Tibial nerve (tissue), 4 donors: ENCODE measurements at regions not wholly inside any gene's neighbourhood (a gene's known extent, or its start where the extent isn't known, plus 50 kb on each side); places are given as distances from the start of the nearest gene placed in this dataset.

Source experiments
- DNase-seq, 2 donors: peaks; one replicate each; pipeline ENCODE4 v3.0.0-alpha.2; 2019; ENCODE audit warnings: low spot score in 2 of 2
- H3K27ac ChIP-seq, 4 donors: fragments of 200-600 bp; sonication (generic) in 3 of 4; one replicate each; pipeline ENCODE4 v1.5.1; 2017 to 2019; ENCODE audit warnings: mild to moderate bottlenecking in 1 of 4
- H3K27me3 ChIP-seq, 2 donors: fragments of 200-600 bp; sonication (generic) in 1 of 2; one replicate each; pipeline versions ENCODE4 v1.5.1 to v1.6.0; 2017 to 2019
- H3K36me3 ChIP-seq, 3 donors: fragments of 200-600 bp; sonication (generic); one replicate each; pipeline ENCODE4 v1.5.1; 2018 to 2019
- H3K4me1 ChIP-seq, 4 donors: fragments of 200-600 bp; sonication (generic) in 3 of 4; one replicate each; pipeline ENCODE4 v1.5.1; 2017 to 2019
- H3K4me3 ChIP-seq, 4 donors: fragments of 200-600 bp; sonication (generic) in 3 of 4; one replicate each; pipeline ENCODE4 v1.5.1; 2017 to 2019; ENCODE audit warnings: mild to moderate bottlenecking in 1 of 4, moderate library complexity in 1 of 4
- H3K9me3 ChIP-seq, 4 donors: fragments of 200-600 bp; sonication (generic) in 3 of 4; one replicate each; pipeline ENCODE4 v1.5.1; 2017 to 2019
- CTCF ChIP-seq, 5 experiments: fragments of 200-600 bp in 3 of 5; fragments of 450-650 bp in 2 of 5; sonication (generic) in 3 of 5; IDR thresholded peaks; one replicate each; pipeline ENCODE4 v1.5.1; 2016 to 2019; ENCODE audit warnings: antibody characterized with exemption in 5 of 5, mild to moderate bottlenecking in 3 of 5, moderate library complexity in 2 of 5
- EP300 ChIP-seq, 2 donors: sonication (generic); formaldehyde crosslinking; IDR thresholded peaks; one replicate each; pipeline ENCODE4 v1.6.1; 2017; ENCODE audit warnings: antibody characterized with exemption in 2 of 2, mild to moderate bottlenecking in 1 of 2
- POLR2A ChIP-seq, 2 donors: fragments of 450-650 bp; IDR thresholded peaks; one replicate each; pipeline ENCODE4 v1.6.1; 2017; ENCODE audit warnings: antibody characterized with exemption in 2 of 2, mild to moderate bottlenecking in 2 of 2, moderate library complexity in 2 of 2
- WGBS, 2 donors: methylation state at CpG; one replicate each; pipeline ENCODE4 v1.1.5; 2018; 5-methylcytosine and 5-hydroxymethylcytosine counted together

GRCh38 chr2:173605994-173606393, 251.3 kb downstream of the CDCA7 start:
- Histone ChIP-seq H3K9me3 (no peaks in the 10 kb centered on the region), H3K27ac (no peak overlapping the region), H3K4me3 (no peak overlapping the region), H3K27me3 (no peaks in the 10 kb centered on the region), H3K4me1 (no peaks in the 10 kb centered on the region), H3K36me3 (no peaks in the 10 kb centered on the region)
- TF ChIP-seq EP300 (IDR thresholded peaks at IDR 0.05) (no peak), POLR2A (IDR thresholded peaks at IDR 0.05) (no peak), CTCF (IDR thresholded peaks at IDR 0.05) (no peak)
- WGBS, 2 donors: 0 to 14% methylated on average over 1 of the region's 1 CpG
- no peak for DNase-seq

GRCh38 chr2:173606619-173607248, 252.1 kb downstream of the CDCA7 start:
- H3K4me3 ChIP-seq: no peak overlapping the region
- 52 to 53% methylated on average over 5 of the region's 5 CpGs for WGBS, 2 donors
- no peak for TF ChIP-seq CTCF (IDR thresholded peaks at IDR 0.05)
- TF ChIP-seq POLR2A (IDR thresholded peaks at IDR 0.05): no peak
- TF ChIP-seq EP300 (IDR thresholded peaks at IDR 0.05): no peak

GRCh38 chr2:173607606-173608311, 253.1 kb downstream of the CDCA7 start:
- H3K36me3 ChIP-seq: no peaks in the 10 kb centered on the region
- TF ChIP-seq CTCF (IDR thresholded peaks at IDR 0.05) (no peak), EP300 (IDR thresholded peaks at IDR 0.05) (no peak), POLR2A (IDR thresholded peaks at IDR 0.05) (no peak)
- no peaks in the 10 kb centered on the region for H3K4me1 ChIP-seq
- no peaks in the 10 kb centered on the region for H3K9me3 ChIP-seq
- no peak overlapping the region for H3K27ac ChIP-seq
- no peak overlapping the region for H3K4me3 ChIP-seq
- WGBS, 2 donors: 65 to 77% methylated on average over 7 of the region's 7 CpGs
- no peaks in the 10 kb centered on the region for H3K27me3 ChIP-seq
- DNase-seq: no peak

More at GRCh38 chr2:173606619-173607248, 252.1 kb downstream of the CDCA7 start:
- Histone ChIP-seq H3K4me1 (no peaks in the 10 kb centered on the region), H3K27ac (no peak overlapping the region), H3K36me3 (no peaks in the 10 kb centered on the region), H3K27me3 (no peaks in the 10 kb centered on the region), H3K9me3 (no peaks in the 10 kb centered on the region)
- no peak for DNase-seq

DNA sequence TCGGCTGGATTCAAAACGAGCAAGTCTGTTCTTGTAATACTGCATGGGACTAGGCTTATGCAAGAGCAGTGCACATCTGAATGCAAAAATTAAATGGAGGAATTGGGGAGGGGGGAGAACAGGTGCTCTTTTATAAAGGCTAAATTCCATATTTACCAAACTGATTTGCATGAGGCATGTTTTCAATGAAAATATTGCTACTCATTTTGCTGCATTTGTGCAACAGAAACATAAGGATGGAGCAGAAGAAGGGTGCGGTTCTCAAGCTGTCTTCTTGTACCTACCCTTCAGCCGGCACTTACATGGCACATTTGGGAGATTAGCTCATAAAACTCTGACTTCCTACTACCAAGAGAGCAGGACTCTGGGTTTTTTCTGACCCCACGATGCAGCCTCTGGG, 256.4 kb downstream of the CDCA7 start:
- WGBS, 2 donors: 81 to 83% methylated on average over 5 of the region's 5 CpGs
- no peaks in the 10 kb centered on the region for H3K4me1 ChIP-seq
- TF ChIP-seq EP300 (IDR thresholded peaks at IDR 0.05) (no peak), CTCF (IDR thresholded peaks at IDR 0.05) (no peak), POLR2A (IDR thresholded peaks at IDR 0.05) (no peak)
- H3K27ac ChIP-seq: no peak overlapping the region
- no peaks in the 10 kb centered on the region for H3K9me3 ChIP-seq
- no peak for DNase-seq
- H3K27me3 ChIP-seq: no peaks in the 10 kb centered on the region
- H3K36me3 ChIP-seq: no peaks in the 10 kb centered on the region
- H3K4me3 ChIP-seq: no peak overlapping the region

DNA sequence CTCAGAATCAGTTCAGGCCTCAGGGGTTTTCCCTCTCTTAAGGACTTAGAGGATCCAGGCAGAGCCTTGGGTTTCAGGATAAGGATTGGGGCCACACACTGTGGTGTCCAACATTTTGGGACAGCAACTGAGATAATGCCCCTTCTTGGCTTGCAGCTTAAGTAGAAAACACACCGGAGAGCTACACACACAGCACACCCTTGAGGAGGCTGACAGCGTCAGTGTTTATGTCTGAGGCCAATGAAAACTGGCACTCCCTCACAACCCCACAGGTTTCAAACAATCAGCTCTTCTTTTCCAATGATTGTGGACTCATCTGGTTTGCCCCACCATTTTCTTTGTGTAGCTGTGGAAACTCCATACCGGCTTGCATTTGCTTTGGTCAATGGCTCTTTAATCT, 257.7 kb downstream of the CDCA7 start:
- no peaks in the 10 kb centered on the region for H3K27me3 ChIP-seq
- TF ChIP-seq CTCF (IDR thresholded peaks at IDR 0.05) (no peak), POLR2A (IDR thresholded peaks at IDR 0.05) (no peak), EP300 (IDR thresholded peaks at IDR 0.05) (no peak)
- no peak overlapping the region for H3K4me3 ChIP-seq
- no peak overlapping the region for H3K27ac ChIP-seq
- 60 to 78% methylated on average over 3 of the region's 3 CpGs for WGBS, 2 donors
- H3K36me3 ChIP-seq: no peaks in the 10 kb centered on the region
- no peak for DNase-seq
- H3K4me1 ChIP-seq: no peaks in the 10 kb centered on the region
- H3K9me3 ChIP-seq: peaks cover 0 to 4% (median 0%) of the 10 kb centered on the region in 4 donors
